ENCODE measurements at regions not wholly inside any gene's neighbourhood (a gene's known extent, or its start where the extent isn't known, plus 50 kb on each side); places are given as distances from the start of the nearest gene placed in this dataset.

GRCh38 chr1:78319603-78320002, 171.2 kb upstream of the PTGFR start:
- Histone ChIP-seq H3K4me3 (ENCODE audit: low read length) (no peak overlapping the region), H3K4me2 (ENCODE audit: low read length) (no peak overlapping the region), H3K36me3 (ENCODE audit: control insufficient read depth, low read length) (no peaks in the 10 kb centered on the region), H3K79me2 (ENCODE audit: control insufficient read depth, low read length) (no peaks in the 10 kb centered on the region), H3F3A (ENCODE audit: control insufficient read depth, insufficient read depth) (no peaks in the 10 kb centered on the region), H4K20me1 (ENCODE audit: control insufficient read depth, insufficient read depth, low read depth, low read length) (no peaks in the 10 kb centered on the region), H3K9me3 (ENCODE audit: control insufficient read depth, insufficient read depth, low read length) (no peaks in the 10 kb centered on the region), H3K27me3 (ENCODE audit: control insufficient read depth, low read length) (no peaks in the 10 kb centered on the region), H3K27ac (ENCODE audit: low read depth, low read length) (no peak overlapping the region), H3K4me1 (ENCODE audit: control insufficient read depth, low read length) (no peaks in the 10 kb centered on the region), H3K9me2 (replicated peaks; ENCODE audit: control insufficient read depth, low read length) (no peaks in the 10 kb centered on the region)
- TF ChIP-seq CTCF (IDR thresholded peaks at IDR 0.05; ENCODE audit: low read depth, low read length, poor library complexity, severe bottlenecking) (no peak), EZH2phosphoT487 (IDR thresholded peaks at IDR 0.05; ENCODE audit: borderline replicate concordance, low read length) (no peak)

GRCh38 chr1:78322928-78323680, 167.7 kb upstream of the PTGFR start:
- H3K36me3 ChIP-seq (ENCODE audit: control insufficient read depth, low read length), result no peaks in the 10 kb centered on the region
- H3K27ac ChIP-seq (ENCODE audit: low read depth, low read length), result no peak overlapping the region
- H3K4me3 ChIP-seq (ENCODE audit: low read length), result no peak overlapping the region
- no peaks in the 10 kb centered on the region for H3K4me1 ChIP-seq (ENCODE audit: control insufficient read depth, low read length)
- no peaks in the 10 kb centered on the region for H3K9me2 ChIP-seq (replicated peaks; ENCODE audit: control insufficient read depth, low read length)
- no peak overlapping the region for H3K4me2 ChIP-seq (ENCODE audit: low read length)
- H3K9me3 ChIP-seq (ENCODE audit: control insufficient read depth, insufficient read depth, low read length), result no peaks in the 10 kb centered on the region
- H4K20me1 ChIP-seq (ENCODE audit: control insufficient read depth, insufficient read depth, low read depth, low read length), result no peaks in the 10 kb centered on the region
- H3K79me2 ChIP-seq (ENCODE audit: control insufficient read depth, low read length), result no peaks in the 10 kb centered on the region
- H3K27me3 ChIP-seq (ENCODE audit: control insufficient read depth, low read length), result no peaks in the 10 kb centered on the region
- no peak for TF ChIP-seq CTCF (IDR thresholded peaks at IDR 0.05; ENCODE audit: low read depth, low read length, poor library complexity, severe bottlenecking)
- no peak for TF ChIP-seq EZH2phosphoT487 (IDR thresholded peaks at IDR 0.05; ENCODE audit: borderline replicate concordance, low read length)
- H3F3A ChIP-seq (ENCODE audit: control insufficient read depth, insufficient read depth), result no peaks in the 10 kb centered on the region

- Histone ChIP-seq H4K20me1 (ENCODE audit: control insufficient read depth, insufficient read depth, low read depth, low read length) (no peaks in the 10 kb centered on the region), H3K4me1 (ENCODE audit: control insufficient read depth, low read length) (no peaks in the 10 kb centered on the region), H3K27me3 (ENCODE audit: control insufficient read depth, low read length) (no peaks in the 10 kb centered on the region), H3K27ac (ENCODE audit: low read depth, low read length) (no peak overlapping the region), H3K36me3 (ENCODE audit: control insufficient read depth, low read length) (no peaks in the 10 kb centered on the region), H3F3A (ENCODE audit: control insufficient read depth, insufficient read depth) (no peaks in the 10 kb centered on the region), H3K9me3 (ENCODE audit: control insufficient read depth, insufficient read depth, low read length) (no peaks in the 10 kb centered on the region), H3K4me3 (ENCODE audit: low read length) (no peak overlapping the region), H3K4me2 (ENCODE audit: low read length) (no peak overlapping the region), H3K79me2 (ENCODE audit: control insufficient read depth, low read length) (no peaks in the 10 kb centered on the region), H3K9me2 (replicated peaks; ENCODE audit: control insufficient read depth, low read length) (no peaks in the 10 kb centered on the region)
- no peak for TF ChIP-seq EZH2phosphoT487 (IDR thresholded peaks at IDR 0.05; ENCODE audit: borderline replicate concordance, low read length)
- no peak for TF ChIP-seq CTCF (IDR thresholded peaks at IDR 0.05; ENCODE audit: low read depth, low read length, poor library complexity, severe bottlenecking)
These were observed 165.5 kb upstream of the PTGFR start for GRCh38 chr1:78325293-78325692.
